RWPE1 (cell line): ENCODE measurements at regions not wholly inside any gene's neighbourhood (a gene's known extent, or its start where the extent isn't known, plus 50 kb on each side); places are given as distances from the start of the nearest gene placed in this dataset.

Source experiments
- CTCF ChIA-PET: fragments of 350-600 bp; sonication (Branson Sonifier 250); formaldehyde crosslinking; extraction: SDS; loops from one replicate; lab custom pipeline; 2021; lab: Yijun Ruan, JAX
- POLR2A ChIA-PET: fragments of 400-600 bp; formaldehyde crosslinking; extraction: SDS; loops from one replicate; lab custom pipeline; 2020; ENCODE audit warnings: antibody characterized with exemption; ENCODE audit not compliant: low non-redundant PET; lab: Yijun Ruan, JAX
- DNase-seq: peaks from one replicate; pipeline ENCODE4 v3.0.0; 2012; ENCODE audit warnings: low spot score
- H3K27ac ChIP-seq: fragments of 450-650 bp; 2 replicates; pipeline ENCODE4 v1.5.1; 2017
- CTCF ChIP-seq: fragments of 450-650 bp; conservative IDR thresholded peaks from 2 replicates; pipeline ENCODE4 v1.5.1; 2017; ENCODE audit warnings: low read depth, mild to moderate bottlenecking

GRCh38 chr21:16304174-16305095 lies 574.7 kb downstream of the USP25 start:
- H3K27ac ChIP-seq, result no peak overlapping the region
- ChIA-PET POLR2A (no interaction called here), CTCF (interaction anchor here (0.6 to 0.8 kb wide), 3 partner anchors 12 to 1368 kb away, joined by 3 to 5 read pairs (median 3); no protein-coding TSS in a partner anchor)
- no peak for TF ChIP-seq CTCF
- DNase-seq, result no peak

- no peak for TF ChIP-seq CTCF
- ChIA-PET CTCF (interaction anchor here (0.6 kb wide), 1 partner anchor 22 kb away, joined by 4 read pairs; no protein-coding TSS in a partner anchor), POLR2A (no interaction called here)
- no peak for DNase-seq
- no peak overlapping the region for H3K27ac ChIP-seq
Observed at GRCh38 chr21:16305686-16306085, 575.9 kb downstream of the USP25 start.

GRCh38 chr21:16307256-16307655 lies 577.5 kb downstream of the USP25 start:
- no peak for DNase-seq
- ChIA-PET CTCF (no interaction called here), POLR2A (no interaction called here)
- no peak overlapping the region for H3K27ac ChIP-seq
- TF ChIP-seq CTCF, result no peak

- H3K27ac ChIP-seq, result no peak overlapping the region
- CTCF ChIA-PET, result no interaction called here
Observed at GRCh38 chr21:16308269-16308668, 578.5 kb downstream of the USP25 start.

GRCh38 chr21:16309250-16309971 lies 579.6 kb downstream of the USP25 start:
- CTCF ChIA-PET, result interaction anchor here (0.6 kb wide), 1 partner anchor 34 kb away, joined by 3 read pairs; no protein-coding TSS in a partner anchor
- no peak overlapping the region for H3K27ac ChIP-seq
- no peak for TF ChIP-seq CTCF
- POLR2A ChIA-PET, result no interaction called here
- no peak for DNase-seq

More at GRCh38 chr21:16308269-16308668, 578.5 kb downstream of the USP25 start:
- POLR2A ChIA-PET, result no interaction called here
- no peak for DNase-seq
- TF ChIP-seq CTCF, result no peak

- no peak overlapping the region for H3K27ac ChIP-seq
- no peak for TF ChIP-seq CTCF
- CTCF ChIA-PET, result no interaction called here
- no peak for DNase-seq
- POLR2A ChIA-PET, result no interaction called here
Observed at GRCh38 chr21:16310176-16310575, 580.4 kb downstream of the USP25 start.
